Vagina (tissue), 2 donors: ENCODE measurements at regions not wholly inside any gene's neighbourhood (a gene's known extent, or its start where the extent isn't known, plus 50 kb on each side); places are given as distances from the start of the nearest gene placed in this dataset. TPM values are rescaled to one million over a fixed set of nuclear protein-coding genes. Genes with fewer than 3 reads are reported as not detected.
"Not testable (repeated sequence)": the region's sequence is repeated elsewhere in the genome, so short reads cannot be mapped to it uniquely, and the experiment has no call there.

ENCODE experiments used
- DNase-seq, 2 donors: peaks; one replicate each; pipeline ENCODE4 v3.0.0-alpha.2; 2017; ENCODE audit errors: extremely low spot score in 2 of 2
- H3K27ac ChIP-seq: fragments of 200-600 bp; sonication (generic); one replicate; pipeline ENCODE4 v1.5.1; 2019
- H3K27me3 ChIP-seq: fragments of 200-600 bp; sonication (generic); one replicate; pipeline ENCODE4 v1.5.1; 2019
- H3K36me3 ChIP-seq, 2 donors: fragments of 200-600 bp; sonication (generic); one replicate each; pipeline ENCODE4 v1.5.1; 2017 to 2019
- H3K4me1 ChIP-seq: fragments of 200-600 bp; sonication (generic); one replicate; pipeline ENCODE4 v1.5.1; 2019
- H3K4me3 ChIP-seq, 2 donors: fragments of 200-600 bp; sonication (generic); 1 replicate in 1 of 2; 2 replicates in 1 of 2; pipeline ENCODE4 v1.5.1; 2016 to 2019
- H3K9me3 ChIP-seq: fragments of 200-600 bp; sonication (generic); one replicate; pipeline ENCODE4 v1.5.1; 2019
- CTCF ChIP-seq, 3 experiments: fragments of 450-650 bp in 2 of 3; fragments of 200-600 bp in 1 of 3; sonication (generic) in 1 of 3; IDR thresholded peaks; one replicate each; pipeline ENCODE4 v1.5.1; 2017 to 2019; ENCODE audit warnings: antibody characterized with exemption in 3 of 3, mild to moderate bottlenecking in 2 of 3, moderate library complexity in 2 of 3
- POLR2A ChIP-seq, 2 donors: fragments of 450-650 bp; IDR thresholded peaks; one replicate each; pipeline ENCODE4 v1.6.1; 2017; ENCODE audit warnings: antibody characterized with exemption in 2 of 2, mild to moderate bottlenecking in 2 of 2, moderate library complexity in 2 of 2
- POLR2AphosphoS5 ChIP-seq, 2 donors: sonication (generic); formaldehyde crosslinking; IDR thresholded peaks; one replicate each; pipeline ENCODE4 v1.9.0; 2017; ENCODE audit warnings: antibody characterized with exemption in 2 of 2, mild to moderate bottlenecking in 2 of 2, low read depth in 1 of 2; ENCODE audit not compliant: insufficient read depth in 1 of 2
- intact Hi-C: fragments of 100-400 bp; cut with DNase I; formaldehyde crosslinking; loops from one replicate; pipeline ENCODE4 v1.15.1; 2023
- small RNA-seq: library from RNA; depleted of rRNA; stranded (forward); fragments of <200 nt; gene quantifications from one replicate; pipeline ENCODE3, GENCODE V24; 2016

DNA sequence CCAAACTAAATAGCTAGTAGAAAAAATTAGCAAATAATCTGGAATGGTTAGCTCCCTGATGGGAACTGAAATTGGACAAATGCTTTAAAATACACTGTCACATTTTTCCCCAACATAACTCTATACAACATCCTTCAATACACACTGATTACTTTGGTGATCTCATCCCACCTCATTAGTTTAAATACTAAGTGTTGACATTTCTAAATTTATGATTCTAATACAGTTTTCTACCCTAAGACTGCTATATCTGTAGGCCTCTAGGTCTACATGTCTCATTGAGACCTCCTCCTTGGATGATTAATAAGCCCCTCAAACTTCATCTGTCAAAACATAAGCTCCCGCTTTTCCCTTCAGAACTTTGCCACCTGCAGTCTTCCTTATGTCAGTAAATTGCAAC is 80.7 kb upstream of the SLITRK5 start:
- no peak for TF ChIP-seq POLR2AphosphoS5 (IDR thresholded peaks at IDR 0.05; ENCODE audit: insufficient read depth in 1 of 2, low read depth in 1 of 2)
- no peak for TF ChIP-seq CTCF (IDR thresholded peaks at IDR 0.05)
- no peak for TF ChIP-seq POLR2A (IDR thresholded peaks at IDR 0.05)
- Histone ChIP-seq H3K4me3 (no peak overlapping the region), H3K27me3 (no peaks in the 10 kb centered on the region), H3K36me3 (no peaks in the 10 kb centered on the region), H3K27ac (no peak overlapping the region), H3K9me3 (no peaks in the 10 kb centered on the region), H3K4me1 (no peaks in the 10 kb centered on the region)
- no peak for DNase-seq
- intact Hi-C loops: no loop called here

- H3K9me3 ChIP-seq, intact Hi-C loops, DNase-seq, H3K4me3 ChIP-seq, H3K4me1 ChIP-seq, H3K27me3 ChIP-seq, H3K27ac ChIP-seq, H3K36me3 ChIP-seq: not testable (repeated sequence)
These were observed 66.7 kb upstream of the SLITRK5 start for GRCh38 chr13:87604437-87604836.

GRCh38 chr13:87607266-87607665 is 63.9 kb upstream of the SLITRK5 start:
- TF ChIP-seq CTCF (IDR thresholded peaks at IDR 0.05) (no peak), POLR2AphosphoS5 (IDR thresholded peaks at IDR 0.05; ENCODE audit: insufficient read depth in 1 of 2, low read depth in 1 of 2) (no peak), POLR2A (IDR thresholded peaks at IDR 0.05) (no peak)
- intact Hi-C loops: no loop called here
- H3K27ac ChIP-seq: no peak overlapping the region
- no peaks in the 10 kb centered on the region for H3K27me3 ChIP-seq
- no peak for DNase-seq
- H3K4me3 ChIP-seq: no peak overlapping the region
- no peaks in the 10 kb centered on the region for H3K9me3 ChIP-seq
- H3K4me1 ChIP-seq: no peaks in the 10 kb centered on the region
- H3K36me3 ChIP-seq: no peaks in the 10 kb centered on the region

GRCh38 chr13:87614276-87614675 is 56.9 kb upstream of the SLITRK5 start:
- no peak for DNase-seq
- intact Hi-C loops: no loop called here
- no peaks in the 10 kb centered on the region for H3K4me1 ChIP-seq
- no peak overlapping the region for H3K4me3 ChIP-seq
- H3K9me3 ChIP-seq: no peaks in the 10 kb centered on the region
- no peaks in the 10 kb centered on the region for H3K36me3 ChIP-seq
- TF ChIP-seq POLR2A (IDR thresholded peaks at IDR 0.05): no peak
- no peak for TF ChIP-seq POLR2AphosphoS5 (IDR thresholded peaks at IDR 0.05; ENCODE audit: insufficient read depth in 1 of 2, low read depth in 1 of 2)
- TF ChIP-seq CTCF (IDR thresholded peaks at IDR 0.05): no peak
- no peak overlapping the region for H3K27ac ChIP-seq
- H3K27me3 ChIP-seq: no peaks in the 10 kb centered on the region

Small RNA genes lying in the stretch of these regions (small RNA-seq; reads per million reads assigned to genes)
- not detected for gene UBBP5
